Activated naive CD8-positive, alpha-beta T cell treated with anti-CD3 and anti-CD28 coated beads, Interleukin-2, amount 50 U/mL, for 24 hours (primary cell): ENCODE measurements at regions not wholly inside any gene's neighbourhood (a gene's known extent, or its start where the extent isn't known, plus 50 kb on each side); places are given as distances from the start of the nearest gene placed in this dataset.
"Not testable (repeated sequence)": the region's sequence is repeated elsewhere in the genome, so short reads cannot be mapped to it uniquely, and the experiment has no call there.

Experiments
- ATAC-seq: fragments of 150-1000 bp; cut with Tn5 transposase; one replicate; pipeline ENCODE4 v1.10.0; 2021
- DNase-seq: peaks from one replicate; pipeline ENCODE4 v3.0.0; 2021
- H3K27ac Mint-ChIP-seq: one replicate; pipeline ENCODE4 v1.8.0; 2021; ENCODE audit warnings: mild to moderate bottlenecking, mixed read lengths
- H3K27me3 Mint-ChIP-seq: one replicate; pipeline ENCODE4 v1.8.0; 2021; ENCODE audit warnings: mixed read lengths
- H3K36me3 Mint-ChIP-seq: one replicate; pipeline ENCODE4 v1.8.0; 2021; ENCODE audit warnings: low read depth, mixed read lengths
- H3K4me1 Mint-ChIP-seq: one replicate; pipeline ENCODE4 v1.8.0; 2021; ENCODE audit warnings: mixed read lengths
- H3K4me3 Mint-ChIP-seq: one replicate; pipeline ENCODE4 v1.8.0; 2021; ENCODE audit warnings: mild to moderate bottlenecking, moderate library complexity, mixed read lengths
- H3K9me3 Mint-ChIP-seq: one replicate; pipeline ENCODE4 v1.8.0; 2021; ENCODE audit warnings: mixed read lengths

DNA sequence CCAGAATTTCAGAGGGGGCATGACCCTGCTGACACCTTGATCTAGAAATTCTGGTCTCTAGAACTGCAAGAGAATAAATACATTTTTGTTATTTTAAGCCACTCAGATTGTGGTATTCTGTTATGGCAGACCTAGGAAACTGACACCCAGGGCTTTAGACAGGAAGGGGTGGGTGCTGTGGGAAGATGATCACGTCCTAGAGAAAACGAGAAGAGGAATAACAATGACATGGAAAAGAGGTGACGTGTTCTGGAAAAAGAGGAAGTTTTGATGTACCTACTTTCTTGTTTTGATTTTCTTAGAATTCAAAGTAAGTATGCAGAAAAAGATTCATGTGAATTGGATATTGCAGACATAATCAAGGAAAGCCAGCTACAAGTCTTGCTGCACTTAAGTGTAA, 232.9 kb upstream of the RUNX1 start:
- ATAC-seq (no peak), DNase-seq (no peak)
- Mint-ChIP-seq H3K27me3 (no peaks in the 10 kb centered on the region), H3K4me3 (no peak overlapping the region), H3K4me1 (peaks cover 5% of the 10 kb centered on the region), H3K36me3 (no peaks in the 10 kb centered on the region), H3K27ac (peak overlapping the region; percentile 35), H3K9me3 (no peaks in the 10 kb centered on the region)

DNA sequence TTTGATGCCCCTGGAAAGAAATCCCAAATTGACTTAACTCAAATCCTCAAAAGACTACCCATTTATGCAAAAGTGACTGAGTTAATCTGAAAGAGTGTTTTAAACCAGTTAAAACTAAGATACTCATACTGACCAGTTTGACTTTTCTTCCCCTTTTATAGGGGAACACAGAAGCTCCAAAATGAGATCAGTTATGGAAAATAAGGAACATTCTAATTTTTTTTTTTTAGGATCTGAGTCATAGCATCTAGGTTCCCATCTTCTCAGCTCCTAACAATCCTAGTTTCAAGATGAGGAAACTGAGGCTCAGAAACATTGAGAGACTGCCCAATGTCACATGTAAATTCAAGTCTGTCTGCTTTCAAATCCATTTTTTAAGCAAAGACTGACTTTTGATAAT, 231.1 kb upstream of the RUNX1 start:
- H3K27ac Mint-ChIP-seq: no peak overlapping the region
- DNase-seq (no peak), ATAC-seq (no peak)
- H3K4me1 Mint-ChIP-seq: peaks cover 5% of the 10 kb centered on the region
- no peaks in the 10 kb centered on the region for H3K36me3 Mint-ChIP-seq
- H3K27me3 Mint-ChIP-seq: no peaks in the 10 kb centered on the region
- H3K4me3 Mint-ChIP-seq: no peak overlapping the region
- H3K9me3 Mint-ChIP-seq: no peaks in the 10 kb centered on the region

DNA sequence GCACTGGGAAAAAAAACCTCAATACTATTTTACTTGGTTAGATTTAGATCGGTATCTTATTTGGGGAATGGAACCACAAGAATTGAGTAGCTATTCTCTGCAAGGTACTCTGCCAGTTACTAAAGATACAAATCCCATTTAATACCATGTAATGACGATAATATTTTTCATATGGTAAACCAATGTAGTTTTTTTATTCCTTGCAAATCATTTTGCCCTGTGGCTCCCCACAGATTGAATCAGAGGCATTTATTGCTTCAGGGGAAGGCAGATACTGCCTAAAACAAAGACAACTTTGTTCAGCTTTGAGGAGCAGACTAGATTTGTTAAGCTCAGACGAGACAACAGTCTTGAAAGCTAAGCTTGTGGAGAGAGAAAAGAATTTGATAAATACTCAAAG, 226.7 kb upstream of the RUNX1 start:
- Mint-ChIP-seq H3K4me3 (no peak overlapping the region), H3K4me1 (peaks cover 7% of the 10 kb centered on the region), H3K36me3 (no peaks in the 10 kb centered on the region), H3K9me3 (no peaks in the 10 kb centered on the region), H3K27ac (no peak overlapping the region), H3K27me3 (no peaks in the 10 kb centered on the region)
- ATAC-seq (no peak), DNase-seq (no peak)

DNA sequence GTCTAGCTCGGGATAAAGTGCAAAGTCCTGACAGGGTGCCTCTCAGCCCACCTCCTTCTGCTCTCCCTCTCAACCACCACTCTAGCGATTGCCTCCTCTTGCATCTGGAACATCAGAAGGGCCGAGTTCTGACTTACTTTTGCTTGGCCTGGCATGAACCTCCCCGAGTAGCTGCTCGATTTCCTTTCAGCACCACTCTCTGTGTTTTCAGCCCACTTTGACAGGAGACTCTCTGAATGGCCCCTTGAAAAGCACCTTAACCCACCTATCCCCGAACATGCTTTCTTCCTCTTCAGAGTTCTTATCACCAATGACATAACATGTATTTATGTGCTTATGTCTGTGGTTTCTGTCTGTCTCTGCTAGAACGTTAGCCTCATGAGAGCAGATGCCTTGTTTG, 225.8 kb upstream of the RUNX1 start:
- Mint-ChIP-seq H3K27me3 (no peaks in the 10 kb centered on the region), H3K4me3 (no peak overlapping the region), H3K9me3 (no peaks in the 10 kb centered on the region), H3K27ac (no peak overlapping the region), H3K36me3 (no peaks in the 10 kb centered on the region), H3K4me1 (peaks cover 7% of the 10 kb centered on the region)
- no peak for ATAC-seq
- DNase-seq: no peak

DNA sequence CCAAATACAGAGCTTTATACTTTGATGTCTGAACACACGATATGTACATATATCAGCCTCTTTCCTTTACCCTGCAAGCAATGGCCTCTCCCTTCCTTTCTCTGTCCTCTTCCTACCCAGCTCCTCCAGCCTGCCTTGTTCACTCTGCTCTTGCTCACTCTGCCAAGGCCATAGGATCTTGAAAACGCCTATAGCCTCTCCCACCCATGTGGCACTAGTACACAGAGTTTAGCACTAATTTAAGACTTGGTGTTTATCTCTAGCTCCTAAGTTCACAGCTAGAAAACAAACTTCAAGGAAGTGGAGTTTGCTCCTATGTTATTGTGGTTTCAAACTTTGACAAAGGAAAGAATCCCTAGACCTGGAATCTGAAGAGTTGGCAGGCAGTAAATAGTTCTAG, 225.0 kb upstream of the RUNX1 start:
- no peaks in the 10 kb centered on the region for H3K27me3 Mint-ChIP-seq
- no peak overlapping the region for H3K4me3 Mint-ChIP-seq
- H3K27ac Mint-ChIP-seq: no peak overlapping the region
- DNase-seq: no peak
- ATAC-seq: no peak
- H3K36me3 Mint-ChIP-seq: no peaks in the 10 kb centered on the region
- H3K9me3 Mint-ChIP-seq: no peaks in the 10 kb centered on the region
- H3K4me1 Mint-ChIP-seq: peaks cover 7% of the 10 kb centered on the region

DNA sequence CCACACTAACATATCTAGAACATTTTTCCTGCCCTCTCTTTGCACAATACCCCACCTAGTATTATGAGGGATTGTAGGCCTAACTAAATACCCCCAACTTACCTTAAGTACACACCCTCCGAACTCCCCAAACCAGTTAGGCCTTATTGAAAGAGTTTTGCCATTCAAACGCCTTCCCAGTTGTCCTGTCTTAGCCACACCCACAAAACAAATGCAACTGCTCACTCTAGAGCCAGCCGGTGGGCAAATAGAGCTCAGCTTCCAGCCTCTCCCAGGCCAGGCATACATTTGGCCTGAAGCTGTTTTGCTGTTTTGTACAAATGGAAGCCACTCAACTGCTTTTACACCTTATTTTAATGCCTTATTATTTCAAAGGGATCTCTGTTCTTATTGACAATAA, 224.2 kb upstream of the RUNX1 start:
- no peaks in the 10 kb centered on the region for H3K9me3 Mint-ChIP-seq
- no peaks in the 10 kb centered on the region for H3K36me3 Mint-ChIP-seq
- no peak overlapping the region for H3K27ac Mint-ChIP-seq
- no peaks in the 10 kb centered on the region for H3K27me3 Mint-ChIP-seq
- ATAC-seq: no peak
- H3K4me3 Mint-ChIP-seq: no peak overlapping the region
- peaks cover 7% of the 10 kb centered on the region for H3K4me1 Mint-ChIP-seq
- no peak for DNase-seq

DNA sequence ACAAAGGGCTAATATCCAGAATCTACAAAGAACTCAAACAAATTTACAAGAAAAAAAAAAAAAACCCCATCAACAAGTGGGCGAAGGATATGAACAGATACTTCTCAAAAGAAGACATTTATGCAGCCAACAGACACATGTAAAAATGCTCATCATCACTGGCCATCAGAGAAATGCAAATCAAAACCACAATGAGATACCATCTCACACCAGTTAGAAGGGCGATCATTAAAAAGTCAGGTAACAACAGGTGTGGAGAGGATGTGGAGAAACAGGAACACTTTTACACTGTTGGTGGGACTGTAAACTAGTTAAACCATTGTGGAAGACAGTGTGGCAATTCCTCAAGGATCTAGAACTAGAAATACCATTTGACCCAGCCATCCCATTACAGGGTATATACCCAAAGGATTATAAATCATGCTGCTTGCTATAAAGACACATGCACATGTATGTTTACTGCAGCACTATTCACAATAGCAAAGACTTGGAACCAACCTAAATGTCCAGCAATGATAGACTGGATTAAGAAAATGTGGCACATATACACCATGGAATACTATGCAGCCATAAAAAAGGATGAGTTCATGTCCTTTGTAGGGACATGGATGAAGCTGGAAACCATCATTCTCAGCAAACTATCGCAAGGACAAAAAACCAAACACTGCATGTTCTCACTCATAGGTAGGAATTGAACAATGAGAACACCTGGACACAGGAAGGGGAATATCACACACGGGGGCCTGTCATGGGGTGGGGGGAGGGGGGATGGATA, 222.4 kb upstream of the RUNX1 start:
- H3K36me3 Mint-ChIP-seq, H3K9me3 Mint-ChIP-seq, H3K27ac Mint-ChIP-seq, H3K4me3 Mint-ChIP-seq, DNase-seq, ATAC-seq, H3K27me3 Mint-ChIP-seq, H3K4me1 Mint-ChIP-seq: not testable (repeated sequence)

DNA sequence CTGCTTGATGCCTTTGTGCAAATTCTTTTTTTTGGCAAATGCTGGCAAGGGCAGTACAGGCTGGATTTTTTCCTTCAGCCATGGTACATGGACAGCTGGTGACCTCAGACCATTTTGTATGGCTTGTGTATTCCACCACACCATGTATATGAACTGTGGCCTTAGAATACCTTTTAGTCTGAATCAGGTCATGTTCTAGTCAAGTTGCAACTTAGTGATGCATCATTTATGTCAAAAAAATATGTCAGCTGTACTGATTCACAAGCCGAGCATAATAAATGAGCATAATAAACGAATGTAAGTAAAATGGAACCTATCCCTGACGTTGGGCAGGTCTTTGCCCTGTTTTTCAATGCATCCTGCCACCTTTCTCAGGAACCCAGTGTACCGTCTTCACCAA, 219.7 kb upstream of the RUNX1 start:
- Mint-ChIP-seq H3K4me1 (no peaks in the 10 kb centered on the region), H3K4me3 (no peak overlapping the region), H3K27ac (no peak overlapping the region), H3K27me3 (no peaks in the 10 kb centered on the region), H3K36me3 (no peaks in the 10 kb centered on the region), H3K9me3 (no peaks in the 10 kb centered on the region)
- ATAC-seq (no peak), DNase-seq (no peak)

DNA sequence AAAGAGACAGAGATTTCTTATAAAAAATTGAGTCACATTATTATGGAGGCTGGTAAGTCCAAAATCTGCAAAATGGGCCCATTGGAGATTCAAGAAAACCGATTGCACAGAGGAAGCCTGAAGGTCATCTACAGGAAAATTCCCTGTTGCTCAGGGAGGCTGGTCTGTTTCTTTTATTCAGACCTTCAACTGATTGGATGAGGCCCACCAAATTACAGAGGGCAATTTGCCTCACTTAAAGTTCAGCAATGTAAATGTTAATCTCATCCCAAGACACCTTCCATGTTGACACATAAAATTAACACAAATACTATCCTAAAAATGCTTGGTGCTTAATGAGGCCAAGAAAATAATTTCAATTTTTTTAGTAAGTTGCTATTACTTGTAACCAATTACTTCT, 219.2 kb upstream of the RUNX1 start:
- Mint-ChIP-seq H3K36me3 (no peaks in the 10 kb centered on the region), H3K4me1 (no peaks in the 10 kb centered on the region), H3K9me3 (no peaks in the 10 kb centered on the region), H3K27me3 (no peaks in the 10 kb centered on the region), H3K4me3 (no peak overlapping the region), H3K27ac (no peak overlapping the region)
- ATAC-seq (no peak), DNase-seq (no peak)

DNA sequence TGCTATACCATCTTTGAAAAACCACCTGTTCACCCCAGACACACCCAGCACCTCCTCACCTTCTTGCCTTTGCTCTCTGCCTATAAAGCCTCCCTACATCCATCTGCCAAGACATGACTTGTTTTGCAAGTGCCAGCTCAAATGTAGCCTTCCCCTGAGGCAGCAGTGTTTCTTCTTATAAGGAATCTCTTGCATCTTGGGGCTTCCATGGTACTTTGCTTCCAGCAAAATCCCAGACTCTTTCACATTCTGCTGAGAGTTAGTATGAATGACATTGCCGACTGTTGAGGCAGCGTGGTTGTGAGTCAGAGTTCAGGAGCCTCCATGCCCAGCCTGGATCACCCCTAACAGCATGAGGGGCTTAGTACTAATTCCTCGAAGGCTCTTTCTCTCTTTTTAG, 217.4 kb upstream of the RUNX1 start:
- ATAC-seq: no peak
- Mint-ChIP-seq H3K27ac (no peak overlapping the region), H3K4me1 (no peaks in the 10 kb centered on the region), H3K36me3 (no peaks in the 10 kb centered on the region), H3K4me3 (no peak overlapping the region), H3K9me3 (no peaks in the 10 kb centered on the region), H3K27me3 (no peaks in the 10 kb centered on the region)
- no peak for DNase-seq

DNA sequence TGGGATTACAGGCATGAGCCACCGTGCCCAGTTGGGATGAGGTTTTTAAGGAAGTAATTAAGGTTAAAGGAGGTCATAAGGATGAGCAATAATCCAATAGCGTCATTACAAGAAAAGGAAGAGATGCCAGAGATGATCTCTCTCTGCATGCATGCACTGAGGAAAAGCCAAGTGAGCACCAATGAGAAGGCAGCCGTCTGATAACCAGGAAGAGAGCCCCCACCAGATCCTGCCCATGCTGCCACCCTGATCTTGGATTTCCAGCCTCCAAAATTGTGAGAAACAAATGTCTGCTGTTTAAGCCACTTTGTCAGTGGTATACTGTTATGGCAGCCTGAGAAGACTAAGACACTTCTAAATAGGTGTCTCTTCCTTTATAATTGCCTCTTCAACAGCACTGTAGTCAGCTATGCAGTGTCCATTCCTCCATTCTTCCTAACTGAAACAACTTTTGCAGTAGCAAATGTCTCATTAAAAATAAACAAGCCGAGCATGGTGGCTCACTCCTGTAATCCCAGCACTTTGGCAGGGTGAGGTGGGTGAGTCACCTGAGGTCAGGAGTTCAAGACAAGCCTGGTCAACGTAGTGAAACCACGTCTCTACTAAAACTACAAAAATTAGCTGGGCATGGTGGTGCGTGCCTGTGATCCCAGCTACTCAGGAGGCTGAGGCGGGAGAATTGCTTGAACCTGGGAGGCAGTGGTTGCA, 216.2 kb upstream of the RUNX1 start:
- Mint-ChIP-seq H3K27ac (no peak overlapping the region), H3K4me1 (no peaks in the 10 kb centered on the region), H3K9me3 (no peaks in the 10 kb centered on the region), H3K36me3 (no peaks in the 10 kb centered on the region), H3K27me3 (no peaks in the 10 kb centered on the region), H3K4me3 (no peak overlapping the region)
- ATAC-seq (no peak), DNase-seq (no peak)

DNA sequence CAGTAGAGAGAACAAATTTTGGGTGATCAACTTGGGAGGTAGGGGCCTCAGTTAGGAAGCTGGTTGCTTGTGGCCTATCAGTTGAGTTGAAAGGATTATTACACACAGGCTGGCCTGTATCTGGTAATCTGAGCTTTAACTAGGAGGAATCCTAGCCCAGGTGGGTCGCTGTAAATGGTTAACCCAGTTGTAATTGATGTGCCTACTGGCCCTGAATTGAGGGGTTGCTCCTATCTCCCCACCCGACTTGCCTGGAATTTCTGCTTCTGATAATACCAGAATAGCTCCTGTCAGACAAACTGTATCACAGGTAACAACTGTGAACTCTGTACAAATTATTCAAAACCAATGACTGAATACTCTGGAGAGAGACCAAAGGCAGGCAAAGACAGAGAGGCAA, 210.4 kb upstream of the RUNX1 start:
- H3K9me3 Mint-ChIP-seq: peaks cover 8% of the 10 kb centered on the region
- H3K27ac Mint-ChIP-seq: no peak overlapping the region
- no peak for ATAC-seq
- H3K4me1 Mint-ChIP-seq: peaks cover 13% of the 10 kb centered on the region
- DNase-seq: no peak
- H3K27me3 Mint-ChIP-seq: peaks cover 4% of the 10 kb centered on the region
- H3K36me3 Mint-ChIP-seq: no peaks in the 10 kb centered on the region
- H3K4me3 Mint-ChIP-seq: no peak overlapping the region

DNA sequence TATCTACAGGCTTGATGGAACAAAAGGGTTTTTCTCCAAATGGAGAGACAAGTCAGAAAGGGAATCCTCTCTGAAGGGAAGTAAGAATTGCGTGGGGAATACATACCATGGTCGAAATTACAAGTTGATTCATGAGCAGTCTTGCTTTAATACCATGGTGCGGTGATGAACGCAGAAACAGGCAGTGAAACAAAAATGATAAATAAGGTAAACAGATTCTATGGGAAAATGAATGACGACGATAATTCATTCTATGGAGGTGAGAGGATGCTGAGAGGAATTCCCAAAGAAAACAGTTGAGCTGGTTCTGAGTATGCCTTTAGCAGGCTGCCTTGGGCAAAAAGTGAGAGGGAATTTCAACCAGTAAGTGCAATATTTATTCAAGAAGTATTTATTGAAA, 209.4 kb upstream of the RUNX1 start:
- Mint-ChIP-seq H3K27ac (no peak overlapping the region), H3K36me3 (no peaks in the 10 kb centered on the region), H3K4me3 (no peak overlapping the region), H3K4me1 (peaks cover 17% of the 10 kb centered on the region), H3K27me3 (peaks cover 4% of the 10 kb centered on the region), H3K9me3 (peaks cover 8% of the 10 kb centered on the region)
- DNase-seq: no peak
- no peak for ATAC-seq

DNA sequence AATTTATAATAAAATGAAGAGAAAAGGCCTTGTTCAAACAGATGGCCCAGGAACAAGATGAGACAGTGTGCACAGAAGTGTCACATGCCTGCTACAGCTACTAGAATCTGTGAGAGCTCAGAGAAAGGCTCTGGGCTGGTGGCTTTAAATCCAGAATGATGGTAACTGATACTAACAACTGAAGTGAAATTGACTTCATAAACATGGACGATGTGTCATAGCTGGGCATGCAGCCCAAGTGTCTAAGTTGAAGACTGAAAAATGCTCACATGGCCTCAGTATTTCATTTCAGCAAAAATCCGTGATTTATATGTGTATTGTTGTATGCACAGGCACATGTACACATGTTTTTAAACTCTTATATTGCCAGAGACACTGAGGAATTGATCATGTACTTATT, 208.3 kb upstream of the RUNX1 start:
- peaks cover 27% of the 10 kb centered on the region for H3K4me1 Mint-ChIP-seq

DNA sequence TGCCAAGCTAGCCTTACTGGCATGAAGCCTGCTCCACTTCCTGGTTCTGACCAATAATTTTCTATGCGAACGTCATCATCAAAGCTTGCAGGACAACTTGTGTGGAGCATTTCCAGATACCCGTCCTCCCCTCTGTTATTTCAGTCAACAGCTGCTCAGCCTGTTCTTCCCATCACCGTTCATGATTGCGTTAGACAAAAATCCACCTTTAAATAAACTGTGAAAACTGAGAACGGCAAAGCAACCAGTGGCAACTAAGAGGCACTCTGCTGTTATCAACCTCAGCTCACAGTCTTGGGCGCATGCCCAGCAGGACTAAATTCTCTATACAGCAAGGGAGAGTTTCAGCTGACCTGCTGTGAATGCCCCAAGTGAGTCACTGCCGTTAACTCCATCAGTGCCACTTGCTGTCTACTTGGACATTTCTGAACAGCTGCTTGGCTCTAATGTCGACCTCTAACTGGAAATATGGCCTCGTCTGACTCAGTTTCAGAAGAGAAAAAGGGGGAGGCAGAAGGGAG, 207.4 kb upstream of the RUNX1 start:
- ATAC-seq: peak; percentile 37
- H3K36me3 Mint-ChIP-seq: no peaks in the 10 kb centered on the region
- H3K27me3 Mint-ChIP-seq: peaks cover 4% of the 10 kb centered on the region
- H3K4me3 Mint-ChIP-seq: no peak overlapping the region
- H3K9me3 Mint-ChIP-seq: peaks cover 8% of the 10 kb centered on the region
- no peak overlapping the region for H3K27ac Mint-ChIP-seq
- DNase-seq: no peak
- H3K4me1 Mint-ChIP-seq: peaks cover 33% of the 10 kb centered on the region

More for the DNA sequence above, 208.3 kb upstream of the RUNX1 start:
- DNase-seq (no peak), ATAC-seq (no peak)
- Mint-ChIP-seq H3K27me3 (peaks cover 4% of the 10 kb centered on the region), H3K9me3 (peaks cover 8% of the 10 kb centered on the region), H3K4me3 (no peak overlapping the region), H3K36me3 (no peaks in the 10 kb centered on the region), H3K27ac (no peak overlapping the region)
